Stomach (tissue), 4 donors: ENCODE measurements at regions not wholly inside any gene's neighbourhood (a gene's known extent, or its start where the extent isn't known, plus 50 kb on each side); places are given as distances from the start of the nearest gene placed in this dataset.

Experiments
- CTCF ChIP-seq, 7 experiments: fragments of 450-650 bp in 4 of 7; fragments of 200-600 bp in 3 of 7; sonication (generic) in 3 of 7; IDR thresholded peaks; one replicate each; pipeline ENCODE4 v1.5.1; 2016 to 2019; ENCODE audit warnings: antibody characterized with exemption in 7 of 7, control low read depth in 2 of 7, mild to moderate bottlenecking in 1 of 7
- EP300 ChIP-seq: sonication (generic); formaldehyde crosslinking; IDR thresholded peaks from one replicate; pipeline ENCODE4 v1.6.1; 2017; ENCODE audit warnings: antibody characterized with exemption
- POLR2A ChIP-seq, 4 donors: fragments of 450-650 bp; IDR thresholded peaks; one replicate each; pipeline ENCODE4 v1.6.1; 2016; ENCODE audit warnings: antibody characterized with exemption in 4 of 4, control low read depth in 2 of 4, mild to moderate bottlenecking in 1 of 4, moderate library complexity in 1 of 4
- POLR2AphosphoS5 ChIP-seq, 3 donors: sonication (generic); formaldehyde crosslinking; IDR thresholded peaks; one replicate each; pipeline ENCODE4 v1.6.1; 2016; ENCODE audit warnings: antibody characterized with exemption in 3 of 3

DNA sequence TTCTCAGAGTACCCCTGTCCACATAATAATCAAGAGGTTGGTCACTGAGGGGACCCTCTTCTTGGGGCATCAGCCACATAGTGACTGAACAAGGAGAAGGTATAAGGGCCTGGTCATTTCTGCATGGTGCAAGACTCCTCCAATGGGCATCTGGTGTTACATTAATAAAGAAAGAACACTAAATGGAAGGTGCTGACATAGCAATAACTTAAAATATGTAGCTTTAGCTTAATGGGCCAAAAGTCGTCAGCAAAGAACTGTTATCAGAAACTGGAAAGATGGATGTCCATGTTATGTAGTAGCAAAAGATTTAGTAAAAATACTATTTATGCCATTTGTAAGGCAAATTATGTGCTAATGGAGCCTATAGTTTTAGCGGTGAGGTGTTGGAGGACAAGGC is 916.5 kb upstream of the SOX11 start:
- TF ChIP-seq POLR2A (IDR thresholded peaks at IDR 0.05) (no peak), CTCF (IDR thresholded peaks at IDR 0.05) (no peak), EP300 (no peak), POLR2AphosphoS5 (IDR thresholded peaks at IDR 0.05) (no peak)
